GM23338 (cell line): ENCODE measurements at regions not wholly inside any gene's neighbourhood (a gene's known extent, or its start where the extent isn't known, plus 50 kb on each side); places are given as distances from the start of the nearest gene placed in this dataset.

Source experiments
- ATAC-seq: fragments of 200-7000 bp; cut with Tn5 transposase; 3 replicates; pipeline ENCODE4 v1.9.1; 2020
- DNase-seq: peaks from one replicate; pipeline ENCODE4 v3.0.0-alpha.2; 2015; ENCODE audit warnings: low spot score
- H2AFZ ChIP-seq: fragments of 200-600 bp; sonication (generic); 2 replicates; pipeline ENCODE4 v1.8.0; 2016; ENCODE audit warnings: antibody characterized with exemption, mild to moderate bottlenecking, moderate library complexity
- H3F3A ChIP-seq: fragments of 200-600 bp; sonication (generic); replicated peaks from 2 replicates; pipeline ENCODE4 v1.8.0; 2017; ENCODE audit warnings: antibody characterized with exemption, mixed run types, low read depth
- H3K27ac ChIP-seq: fragments of 200-600 bp; sonication (generic); 2 replicates; pipeline ENCODE4 v1.6.1; 2016; ENCODE audit warnings: low read depth
- H3K27me3 ChIP-seq: fragments of 200-600 bp; sonication (generic); 2 replicates; pipeline ENCODE4 v1.8.0; 2016; ENCODE audit warnings: mild to moderate bottlenecking, mixed run types, moderate library complexity; ENCODE audit not compliant: insufficient read depth
- H3K36me3 ChIP-seq: fragments of 200-600 bp; sonication (generic); 2 replicates; pipeline ENCODE4 v1.8.0; 2016; ENCODE audit warnings: mild to moderate bottlenecking; ENCODE audit not compliant: insufficient read depth
- H3K4me1 ChIP-seq: fragments of 200-600 bp; sonication (generic); 2 replicates; pipeline ENCODE4 v1.8.0; 2016; ENCODE audit warnings: mild to moderate bottlenecking, moderate library complexity; ENCODE audit not compliant: insufficient read depth
- H3K4me2 ChIP-seq: fragments of 200-600 bp; sonication (generic); 2 replicates; pipeline ENCODE4 v1.7.1; 2017; ENCODE audit warnings: mixed run types
- H3K4me3 ChIP-seq: fragments of 200-600 bp; sonication (generic); 2 replicates; pipeline ENCODE4 v1.6.1; 2016; ENCODE audit warnings: mixed run types
- H3K79me2 ChIP-seq: fragments of 200-600 bp; sonication (generic); replicated peaks from 2 replicates; pipeline ENCODE4 v1.8.0; 2017; ENCODE audit warnings: mild to moderate bottlenecking; ENCODE audit not compliant: insufficient read depth
- H3K9me2 ChIP-seq: fragments of 200-600 bp; sonication (generic); 2 replicates; pipeline ENCODE4 v1.8.0; 2017; ENCODE audit not compliant: insufficient read depth
- H4K20me1 ChIP-seq: fragments of 200-600 bp; sonication (generic); replicated peaks from 2 replicates; pipeline ENCODE4 v1.8.0; 2017; ENCODE audit warnings: mild to moderate bottlenecking; ENCODE audit not compliant: insufficient read depth
- H3K27ac Mint-ChIP-seq: 2 replicates; pipeline ENCODE4 v1.8.0; 2020; ENCODE audit warnings: inconsistent platforms, mild to moderate bottlenecking, moderate library complexity, mixed read lengths
- H3K27me3 Mint-ChIP-seq: 3 replicates; pipeline ENCODE4 v1.8.0; 2022; ENCODE audit warnings: low read depth, mild to moderate bottlenecking, moderate library complexity, mixed read lengths, inconsistent platforms; ENCODE audit not compliant: insufficient read depth, poor library complexity
- H3K36me3 Mint-ChIP-seq: 3 replicates; pipeline ENCODE4 v1.8.0; 2021; ENCODE audit warnings: low read depth, mild to moderate bottlenecking, inconsistent platforms, moderate library complexity, mixed read lengths
- H3K4me1 Mint-ChIP-seq: 3 replicates; pipeline ENCODE4 v1.8.0; 2020; ENCODE audit warnings: mild to moderate bottlenecking, inconsistent platforms, mixed read lengths
- H3K4me3 Mint-ChIP-seq: 3 replicates; pipeline ENCODE4 v1.8.0; 2021; ENCODE audit warnings: moderate library complexity, mild to moderate bottlenecking, inconsistent platforms, mixed read lengths
- H3K9me3 Mint-ChIP-seq: 3 replicates; pipeline ENCODE4 v1.8.0; 2020; ENCODE audit warnings: moderate library complexity, mild to moderate bottlenecking, inconsistent platforms, mixed read lengths
- CREB1 ChIP-seq: fragments of 250-450 bp; sonication (Bioruptor Pico); IDR thresholded peaks from 2 replicates; pipeline ENCODE4 v1.5.0; 2020; ENCODE audit warnings: low read depth, mild to moderate bottlenecking, moderate library complexity
- ETS1 ChIP-seq: IDR thresholded peaks from 2 replicates; pipeline ENCODE4 v1.6.1; 2016; ENCODE audit warnings: antibody characterized with exemption
- EZH2phosphoT487 ChIP-seq: fragments of 200-600 bp; sonication (generic); IDR thresholded peaks from one replicate; pipeline ENCODE4 v1.8.1; 2018; ENCODE audit warnings: antibody characterized with exemption; ENCODE audit not compliant: unreplicated experiment
- JUNB ChIP-seq: IDR thresholded peaks from one replicate; pipeline ENCODE4 v1.6.1; 2016; ENCODE audit warnings: antibody characterized with exemption; ENCODE audit not compliant: unreplicated experiment
- POLR2AphosphoS5 ChIP-seq: IDR thresholded peaks from 2 replicates; pipeline ENCODE4 v1.6.1; 2016; ENCODE audit warnings: antibody characterized with exemption, low read depth
- STAT1 ChIP-seq: IDR thresholded peaks from one replicate; pipeline ENCODE4 v1.6.1; 2016; ENCODE audit warnings: antibody characterized with exemption; ENCODE audit not compliant: unreplicated experiment
- ZNF114 ChIP-seq: fragments of 250-450 bp; sonication (Bioruptor Pico); IDR thresholded peaks from 2 replicates; pipeline ENCODE4 v1.5.0; 2020; ENCODE audit warnings: mild to moderate bottlenecking, moderate library complexity
- ZNF331 ChIP-seq: fragments of 250-450 bp; sonication (Bioruptor Pico); IDR thresholded peaks from 2 replicates; pipeline ENCODE4 v1.5.0; 2020; ENCODE audit warnings: low read depth, mild to moderate bottlenecking, moderate library complexity
- TF ChIP-seq, protein P1 (sequence below): IDR thresholded peaks from one replicate; pipeline ENCODE4 v1.6.1; 2018; ENCODE audit warnings: antibody characterized with exemption; ENCODE audit not compliant: unreplicated experiment
- TF ChIP-seq, protein P2 (sequence below), 2 experiments: fragments of 200-600 bp in 1 of 2; sonication (generic) in 1 of 2; conservative IDR thresholded peaks; 2 replicates each; pipeline versions ENCODE4 v1.5.1 to v1.6.1; 2016 to 2017; ENCODE audit warnings: antibody characterized with exemption in 2 of 2, low read depth in 2 of 2, mild to moderate bottlenecking in 2 of 2, moderate library complexity in 1 of 2
- TF ChIP-seq, protein P3 (sequence below): fragments of 250-450 bp; sonication (Bioruptor Pico); IDR thresholded peaks from 2 replicates; pipeline ENCODE4 v1.5.0; 2020; ENCODE audit warnings: mild to moderate bottlenecking, moderate library complexity

DNA sequence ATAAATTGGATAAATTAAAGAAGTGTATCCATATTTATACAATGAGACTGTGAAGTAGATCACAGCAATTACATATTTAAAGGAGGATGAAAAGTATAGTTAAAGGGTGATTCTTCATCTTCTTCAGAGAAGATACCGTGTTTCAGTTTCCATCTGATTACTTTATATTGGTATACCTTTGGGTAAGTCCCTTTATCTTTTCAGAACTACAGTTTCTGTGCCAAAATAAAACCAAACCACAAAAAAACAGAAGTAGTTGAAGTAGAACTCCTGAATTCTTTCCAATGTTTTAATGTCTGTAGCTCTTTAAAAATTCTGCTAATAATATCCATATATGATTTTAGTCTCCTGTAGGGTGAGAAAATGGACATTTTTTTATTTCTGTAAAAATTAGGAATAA is 231.2 kb upstream of the LINC00305 start:
- H3K27ac ChIP-seq, result no peak overlapping the region
- H3K4me1 Mint-ChIP-seq, result peaks cover 10% of the 10 kb centered on the region; the same call in 2 of the 3 replicates
- H3K4me3 Mint-ChIP-seq, result no peak overlapping the region
- no peak overlapping the region for H3K4me2 ChIP-seq
- H3F3A ChIP-seq, result no peaks in the 10 kb centered on the region
- H4K20me1 ChIP-seq, result no peaks in the 10 kb centered on the region
- H3K9me2 ChIP-seq, result no peaks in the 10 kb centered on the region
- TF ChIP-seq, protein P1, sequence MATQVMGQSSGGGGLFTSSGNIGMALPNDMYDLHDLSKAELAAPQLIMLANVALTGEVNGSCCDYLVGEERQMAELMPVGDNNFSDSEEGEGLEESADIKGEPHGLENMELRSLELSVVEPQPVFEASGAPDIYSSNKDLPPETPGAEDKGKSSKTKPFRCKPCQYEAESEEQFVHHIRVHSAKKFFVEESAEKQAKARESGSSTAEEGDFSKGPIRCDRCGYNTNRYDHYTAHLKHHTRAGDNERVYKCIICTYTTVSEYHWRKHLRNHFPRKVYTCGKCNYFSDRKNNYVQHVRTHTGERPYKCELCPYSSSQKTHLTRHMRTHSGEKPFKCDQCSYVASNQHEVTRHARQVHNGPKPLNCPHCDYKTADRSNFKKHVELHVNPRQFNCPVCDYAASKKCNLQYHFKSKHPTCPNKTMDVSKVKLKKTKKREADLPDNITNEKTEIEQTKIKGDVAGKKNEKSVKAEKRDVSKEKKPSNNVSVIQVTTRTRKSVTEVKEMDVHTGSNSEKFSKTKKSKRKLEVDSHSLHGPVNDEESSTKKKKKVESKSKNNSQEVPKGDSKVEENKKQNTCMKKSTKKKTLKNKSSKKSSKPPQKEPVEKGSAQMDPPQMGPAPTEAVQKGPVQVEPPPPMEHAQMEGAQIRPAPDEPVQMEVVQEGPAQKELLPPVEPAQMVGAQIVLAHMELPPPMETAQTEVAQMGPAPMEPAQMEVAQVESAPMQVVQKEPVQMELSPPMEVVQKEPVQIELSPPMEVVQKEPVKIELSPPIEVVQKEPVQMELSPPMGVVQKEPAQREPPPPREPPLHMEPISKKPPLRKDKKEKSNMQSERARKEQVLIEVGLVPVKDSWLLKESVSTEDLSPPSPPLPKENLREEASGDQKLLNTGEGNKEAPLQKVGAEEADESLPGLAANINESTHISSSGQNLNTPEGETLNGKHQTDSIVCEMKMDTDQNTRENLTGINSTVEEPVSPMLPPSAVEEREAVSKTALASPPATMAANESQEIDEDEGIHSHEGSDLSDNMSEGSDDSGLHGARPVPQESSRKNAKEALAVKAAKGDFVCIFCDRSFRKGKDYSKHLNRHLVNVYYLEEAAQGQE, result no peak
- TF ChIP-seq ZNF331 (no peak), POLR2AphosphoS5 (no peak), STAT1 (no peak), EZH2phosphoT487 (no peak), CREB1 (no peak), JUNB (no peak), ZNF114 (CRISPR knock-in tag) (no peak), ETS1 (no peak)
- TF ChIP-seq, protein P2, sequence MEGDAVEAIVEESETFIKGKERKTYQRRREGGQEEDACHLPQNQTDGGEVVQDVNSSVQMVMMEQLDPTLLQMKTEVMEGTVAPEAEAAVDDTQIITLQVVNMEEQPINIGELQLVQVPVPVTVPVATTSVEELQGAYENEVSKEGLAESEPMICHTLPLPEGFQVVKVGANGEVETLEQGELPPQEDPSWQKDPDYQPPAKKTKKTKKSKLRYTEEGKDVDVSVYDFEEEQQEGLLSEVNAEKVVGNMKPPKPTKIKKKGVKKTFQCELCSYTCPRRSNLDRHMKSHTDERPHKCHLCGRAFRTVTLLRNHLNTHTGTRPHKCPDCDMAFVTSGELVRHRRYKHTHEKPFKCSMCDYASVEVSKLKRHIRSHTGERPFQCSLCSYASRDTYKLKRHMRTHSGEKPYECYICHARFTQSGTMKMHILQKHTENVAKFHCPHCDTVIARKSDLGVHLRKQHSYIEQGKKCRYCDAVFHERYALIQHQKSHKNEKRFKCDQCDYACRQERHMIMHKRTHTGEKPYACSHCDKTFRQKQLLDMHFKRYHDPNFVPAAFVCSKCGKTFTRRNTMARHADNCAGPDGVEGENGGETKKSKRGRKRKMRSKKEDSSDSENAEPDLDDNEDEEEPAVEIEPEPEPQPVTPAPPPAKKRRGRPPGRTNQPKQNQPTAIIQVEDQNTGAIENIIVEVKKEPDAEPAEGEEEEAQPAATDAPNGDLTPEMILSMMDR (conservative IDR thresholded peaks at IDR 0.05; ENCODE audit: low read depth in 2 of 2), result no peak
- TF ChIP-seq, protein P3, sequence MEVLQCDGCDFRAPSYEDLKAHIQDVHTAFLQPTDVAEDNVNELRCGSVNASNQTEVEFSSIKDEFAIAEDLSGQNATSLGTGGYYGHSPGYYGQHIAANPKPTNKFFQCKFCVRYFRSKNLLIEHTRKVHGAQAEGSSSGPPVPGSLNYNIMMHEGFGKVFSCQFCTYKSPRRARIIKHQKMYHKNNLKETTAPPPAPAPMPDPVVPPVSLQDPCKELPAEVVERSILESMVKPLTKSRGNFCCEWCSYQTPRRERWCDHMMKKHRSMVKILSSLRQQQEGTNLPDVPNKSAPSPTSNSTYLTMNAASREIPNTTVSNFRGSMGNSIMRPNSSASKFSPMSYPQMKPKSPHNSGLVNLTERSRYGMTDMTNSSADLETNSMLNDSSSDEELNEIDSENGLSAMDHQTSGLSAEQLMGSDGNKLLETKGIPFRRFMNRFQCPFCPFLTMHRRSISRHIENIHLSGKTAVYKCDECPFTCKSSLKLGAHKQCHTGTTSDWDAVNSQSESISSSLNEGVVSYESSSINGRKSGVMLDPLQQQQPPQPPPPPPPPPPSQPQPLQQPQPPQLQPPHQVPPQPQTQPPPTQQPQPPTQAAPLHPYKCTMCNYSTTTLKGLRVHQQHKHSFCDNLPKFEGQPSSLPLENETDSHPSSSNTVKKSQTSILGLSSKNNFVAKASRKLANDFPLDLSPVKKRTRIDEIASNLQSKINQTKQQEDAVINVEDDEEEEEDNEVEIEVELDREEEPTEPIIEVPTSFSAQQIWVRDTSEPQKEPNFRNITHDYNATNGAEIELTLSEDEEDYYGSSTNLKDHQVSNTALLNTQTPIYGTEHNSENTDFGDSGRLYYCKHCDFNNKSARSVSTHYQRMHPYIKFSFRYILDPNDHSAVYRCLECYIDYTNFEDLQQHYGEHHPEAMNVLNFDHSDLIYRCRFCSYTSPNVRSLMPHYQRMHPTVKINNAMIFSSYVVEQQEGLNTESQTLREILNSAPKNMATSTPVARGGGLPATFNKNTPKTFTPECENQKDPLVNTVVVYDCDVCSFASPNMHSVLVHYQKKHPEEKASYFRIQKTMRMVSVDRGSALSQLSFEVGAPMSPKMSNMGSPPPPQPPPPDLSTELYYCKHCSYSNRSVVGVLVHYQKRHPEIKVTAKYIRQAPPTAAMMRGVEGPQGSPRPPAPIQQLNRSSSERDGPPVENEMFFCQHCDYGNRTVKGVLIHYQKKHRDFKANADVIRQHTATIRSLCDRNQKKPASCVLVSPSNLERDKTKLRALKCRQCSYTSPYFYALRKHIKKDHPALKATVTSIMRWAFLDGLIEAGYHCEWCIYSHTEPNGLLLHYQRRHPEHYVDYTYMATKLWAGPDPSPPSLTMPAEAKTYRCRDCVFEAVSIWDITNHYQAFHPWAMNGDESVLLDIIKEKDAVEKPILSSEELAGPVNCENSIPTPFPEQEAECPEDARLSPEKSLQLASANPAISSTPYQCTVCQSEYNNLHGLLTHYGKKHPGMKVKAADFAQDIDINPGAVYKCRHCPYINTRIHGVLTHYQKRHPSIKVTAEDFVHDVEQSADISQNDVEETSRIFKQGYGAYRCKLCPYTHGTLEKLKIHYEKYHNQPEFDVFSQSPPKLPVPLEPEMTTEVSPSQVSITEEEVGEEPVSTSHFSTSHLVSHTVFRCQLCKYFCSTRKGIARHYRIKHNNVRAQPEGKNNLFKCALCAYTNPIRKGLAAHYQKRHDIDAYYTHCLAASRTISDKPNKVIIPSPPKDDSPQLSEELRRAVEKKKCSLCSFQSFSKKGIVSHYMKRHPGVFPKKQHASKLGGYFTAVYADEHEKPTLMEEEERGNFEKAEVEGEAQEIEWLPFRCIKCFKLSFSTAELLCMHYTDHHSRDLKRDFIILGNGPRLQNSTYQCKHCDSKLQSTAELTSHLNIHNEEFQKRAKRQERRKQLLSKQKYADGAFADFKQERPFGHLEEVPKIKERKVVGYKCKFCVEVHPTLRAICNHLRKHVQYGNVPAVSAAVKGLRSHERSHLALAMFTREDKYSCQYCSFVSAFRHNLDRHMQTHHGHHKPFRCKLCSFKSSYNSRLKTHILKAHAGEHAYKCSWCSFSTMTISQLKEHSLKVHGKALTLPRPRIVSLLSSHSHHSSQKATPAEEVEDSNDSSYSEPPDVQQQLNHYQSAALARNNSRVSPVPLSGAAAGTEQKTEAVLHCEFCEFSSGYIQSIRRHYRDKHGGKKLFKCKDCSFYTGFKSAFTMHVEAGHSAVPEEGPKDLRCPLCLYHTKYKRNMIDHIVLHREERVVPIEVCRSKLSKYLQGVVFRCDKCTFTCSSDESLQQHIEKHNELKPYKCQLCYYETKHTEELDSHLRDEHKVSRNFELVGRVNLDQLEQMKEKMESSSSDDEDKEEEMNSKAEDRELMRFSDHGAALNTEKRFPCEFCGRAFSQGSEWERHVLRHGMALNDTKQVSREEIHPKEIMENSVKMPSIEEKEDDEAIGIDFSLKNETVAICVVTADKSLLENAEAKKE (CRISPR knock-in tag), result no peak
- H3K36me3 Mint-ChIP-seq, result peaks cover 14% of the 10 kb centered on the region; the same call in 2 of the 3 replicates
- H3K79me2 ChIP-seq, result no peaks in the 10 kb centered on the region
- H3K27me3 ChIP-seq, result no peaks in the 10 kb centered on the region
- H3K4me1 ChIP-seq, result no peaks in the 10 kb centered on the region
- H3K4me3 ChIP-seq, result no peak overlapping the region
- H3K9me3 Mint-ChIP-seq, result peaks cover 11% of the 10 kb centered on the region; the same call in 2 of the 3 replicates
- no peak overlapping the region for H2AFZ ChIP-seq
- no peak overlapping the region for H3K27ac Mint-ChIP-seq
- ATAC-seq (no peak), DNase-seq (no peak)
- no peaks in the 10 kb centered on the region for H3K36me3 ChIP-seq
- H3K27me3 Mint-ChIP-seq, result no peaks in the 10 kb centered on the region
